NCI-H2196 treated with DMSO at 0.1 percent for 48 hours (cell line): ENCODE measurements at regions not wholly inside any gene's neighbourhood (a gene's known extent, or its start where the extent isn't known, plus 50 kb on each side); places are given as distances from the start of the nearest gene placed in this dataset.
"Not testable (repeated sequence)": the region's sequence is repeated elsewhere in the genome, so short reads cannot be mapped to it uniquely, and the experiment has no call there.

Experiments used
- DNase-seq: peaks from one replicate; lab custom pipeline; 2025; ENCODE audit not compliant: unreplicated experiment; lab: John Stamatoyannopoulos, UW

- not testable (repeated sequence) for DNase-seq
Observed at GRCh38 chr4:126546197-126546596, 1086.6 kb upstream of the INTU start.

DNA sequence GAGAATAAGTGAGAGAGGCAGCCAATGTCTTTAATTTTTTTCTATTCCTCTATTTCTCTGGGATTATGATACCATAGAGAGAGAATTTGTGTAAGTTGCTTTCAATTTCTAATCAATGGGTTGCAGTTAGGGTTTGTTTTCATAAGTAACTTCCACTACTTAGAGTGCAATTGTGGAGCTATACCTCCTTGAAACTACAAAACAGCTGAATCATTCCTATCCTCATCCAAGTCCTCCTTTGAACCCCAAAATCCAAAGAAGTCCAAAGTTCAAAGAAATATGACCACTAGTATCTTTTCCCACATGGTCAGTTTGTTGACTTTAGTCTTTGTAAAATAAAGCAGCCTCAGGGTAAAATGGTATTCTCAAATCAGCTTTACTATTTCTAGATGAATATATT, 1085.4 kb upstream of the INTU start:
- DNase-seq, result no peak

DNA sequence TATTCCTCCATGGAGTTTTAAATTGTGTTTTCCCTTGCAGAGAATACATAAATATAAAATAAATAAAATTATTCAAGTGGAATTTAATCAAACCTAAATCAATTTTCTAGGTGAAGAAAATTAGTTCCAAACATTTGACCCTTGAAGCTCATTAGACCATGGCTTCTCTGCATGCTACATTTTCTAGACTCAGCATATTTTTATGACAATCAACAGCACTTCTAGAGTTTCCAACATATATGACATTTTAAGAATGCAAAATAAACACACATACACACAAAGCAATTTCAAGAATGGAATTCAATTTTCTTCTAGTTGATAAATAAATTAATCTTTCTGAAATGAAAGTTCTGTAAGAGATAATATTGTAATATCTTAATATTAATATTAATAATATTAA, 1083.9 kb upstream of the INTU start:
- no peak for DNase-seq

DNA sequence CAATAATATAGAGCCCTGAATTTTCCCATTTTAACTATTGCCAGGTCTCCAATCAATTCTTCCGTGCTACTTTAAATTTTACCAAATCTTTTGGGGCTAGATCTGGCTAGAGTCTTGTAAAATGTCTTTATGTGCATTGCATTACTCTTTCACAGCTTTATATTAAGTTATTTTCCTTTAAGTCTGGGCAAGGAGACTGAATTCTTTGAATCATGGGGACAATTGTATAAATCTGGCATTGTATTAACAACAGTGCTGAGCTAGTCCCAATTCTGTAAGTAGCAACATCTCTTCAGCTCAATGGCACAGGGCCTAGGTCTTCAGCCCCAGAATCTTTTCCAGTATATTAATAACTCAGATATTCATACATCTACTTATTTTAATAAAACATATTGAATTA, 1080.4 kb upstream of the INTU start:
- no peak for DNase-seq

DNA sequence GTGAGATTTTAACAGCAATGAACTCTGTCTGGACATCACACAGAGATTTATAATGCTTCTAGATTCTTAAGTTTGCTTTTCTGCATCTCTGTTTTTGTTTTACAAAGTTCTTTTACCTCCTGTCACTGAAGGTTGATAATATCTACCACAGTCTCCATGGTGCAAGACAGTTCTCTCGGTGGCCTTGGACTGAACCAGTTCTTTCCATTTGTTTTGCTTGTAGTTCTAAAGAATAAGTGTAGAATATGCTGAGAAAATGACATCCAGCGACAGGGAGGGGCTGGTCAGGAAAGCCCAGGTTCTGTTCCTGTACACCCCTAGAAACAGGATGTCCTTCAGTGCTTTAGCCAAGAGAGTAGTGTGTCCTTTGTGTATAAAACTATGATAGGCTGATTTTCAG, 1079.5 kb upstream of the INTU start:
- no peak for DNase-seq

- no peak for DNase-seq
Observed at GRCh38 chr4:126558596-126558995, 1074.2 kb upstream of the INTU start.

- no peak for DNase-seq
Observed at GRCh38 chr4:126559961-126560360, 1072.8 kb upstream of the INTU start.

DNA sequence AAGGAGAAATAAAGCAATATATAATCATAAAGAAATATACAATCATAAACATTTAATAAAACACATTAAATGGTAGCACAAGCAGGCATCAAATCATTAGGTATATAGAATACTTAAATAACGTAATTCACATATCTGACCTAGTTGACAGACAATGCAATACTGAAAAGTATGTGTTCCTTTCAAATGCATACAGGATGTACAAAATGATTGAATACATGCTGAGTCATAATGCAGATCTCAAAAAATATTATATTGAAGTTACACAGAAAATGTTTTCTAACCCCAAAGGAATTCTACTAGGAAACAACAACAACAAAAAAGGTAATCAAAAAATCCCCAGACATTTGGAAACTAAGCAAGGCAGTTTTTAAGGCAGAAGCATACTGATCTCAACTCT, 1072.0 kb upstream of the INTU start:
- no peak for DNase-seq

DNA sequence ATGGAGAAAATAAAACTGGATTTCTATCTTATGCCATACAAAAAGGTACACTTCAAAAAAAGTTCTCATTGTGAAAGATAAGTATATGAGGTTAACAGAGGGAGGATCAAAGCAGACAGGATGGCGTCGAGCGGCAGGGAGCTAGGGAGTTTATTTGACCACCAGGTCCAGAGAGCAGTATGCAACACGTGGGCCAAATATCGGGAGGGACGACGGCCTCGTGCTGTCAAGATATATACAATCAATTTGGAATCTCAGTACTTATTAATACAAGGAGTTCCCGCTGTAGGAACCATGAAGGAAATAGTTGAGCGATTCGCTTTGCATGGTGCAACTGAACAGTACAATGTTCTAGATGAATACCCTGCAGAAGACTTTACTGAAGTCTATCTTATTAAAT, 1069.4 kb upstream of the INTU start:
- no peak for DNase-seq

- no peak for DNase-seq
Observed at GRCh38 chr4:126564283-126564854, 1068.4 kb upstream of the INTU start.

DNA sequence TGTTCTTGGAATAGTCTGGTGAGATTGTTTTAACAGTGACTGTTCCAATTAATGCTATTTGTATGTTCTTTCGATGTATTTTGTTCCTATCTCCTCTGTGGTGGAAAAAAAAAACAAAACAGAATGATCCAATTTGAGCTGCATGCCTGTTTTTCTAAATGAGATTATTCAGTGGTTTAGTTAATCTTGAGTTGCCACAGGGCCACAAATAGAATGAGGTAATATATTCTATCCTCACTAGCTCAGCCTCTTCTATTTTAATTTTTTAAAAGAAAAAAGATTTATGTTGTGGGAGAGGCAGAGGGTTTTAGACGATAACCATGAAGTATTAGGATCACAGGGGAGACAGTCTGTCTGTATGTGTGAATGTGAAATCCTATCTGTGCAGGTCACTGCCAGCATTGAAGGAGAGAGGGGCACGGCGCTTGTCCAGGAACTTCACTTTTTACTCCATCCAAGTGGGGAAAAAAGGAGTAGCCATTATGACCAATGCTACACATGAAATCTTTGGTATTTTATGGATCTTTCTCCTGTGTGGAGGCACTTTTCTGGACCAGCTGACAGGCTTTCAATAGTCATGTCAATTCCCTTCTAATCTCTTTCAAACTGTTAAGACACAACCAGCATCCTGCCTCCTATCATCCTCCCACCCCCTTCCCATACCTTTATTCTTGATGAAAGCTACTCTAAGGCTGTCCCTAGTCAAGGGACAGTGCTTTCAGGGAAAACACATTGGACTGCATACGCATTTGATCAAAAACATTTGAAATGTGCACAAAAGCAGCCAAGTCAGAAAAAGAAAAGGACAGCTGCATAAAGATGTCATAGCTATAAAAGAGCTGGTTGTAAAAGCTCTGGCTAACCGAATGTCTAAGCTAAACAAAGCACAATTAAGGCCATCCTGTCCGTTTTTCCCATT, 1063.8 kb upstream of the INTU start:
- DNase-seq, result no peak

DNA sequence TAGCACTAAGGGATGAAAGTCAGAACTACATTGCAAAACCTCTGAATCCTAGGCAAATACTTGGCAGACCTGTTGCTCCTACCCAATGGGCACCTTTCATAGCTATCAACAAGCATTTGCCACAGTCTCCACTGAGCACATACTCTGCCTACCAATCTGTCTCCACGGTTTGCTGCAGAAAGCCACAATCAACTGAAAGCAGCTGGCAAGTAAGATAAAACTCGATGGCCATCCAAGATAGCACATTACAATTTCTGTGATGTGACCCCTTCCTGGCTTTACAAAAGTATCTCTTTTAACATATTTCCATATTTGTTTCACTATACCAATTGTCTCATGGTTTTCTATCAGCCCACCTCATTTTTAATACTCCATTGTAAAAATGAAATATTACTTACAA, 1060.5 kb upstream of the INTU start:
- DNase-seq, result no peak

DNA sequence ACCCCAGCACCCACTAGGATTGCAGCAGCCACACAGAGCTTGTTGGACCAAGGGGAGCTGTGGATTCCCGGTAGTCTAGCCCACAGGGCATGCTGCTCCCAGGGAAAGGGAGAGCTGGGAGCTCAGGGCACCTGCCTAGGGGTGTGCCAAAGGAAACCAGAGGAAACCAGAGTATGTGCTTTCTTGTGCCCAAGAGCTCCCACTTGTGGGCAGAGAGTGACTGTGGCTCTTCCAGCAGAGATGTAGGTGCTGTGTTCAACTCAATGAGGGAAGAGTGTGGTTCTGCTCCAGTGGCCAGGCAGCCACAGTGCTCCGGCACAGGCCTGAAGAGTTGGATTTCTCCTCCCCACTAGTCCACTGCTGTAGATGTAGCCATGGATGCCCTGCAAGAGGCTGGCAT, 1050.0 kb upstream of the INTU start:
- no peak for DNase-seq

- no peak for DNase-seq
Observed at GRCh38 chr4:126583509-126583908, 1049.2 kb upstream of the INTU start.

DNA sequence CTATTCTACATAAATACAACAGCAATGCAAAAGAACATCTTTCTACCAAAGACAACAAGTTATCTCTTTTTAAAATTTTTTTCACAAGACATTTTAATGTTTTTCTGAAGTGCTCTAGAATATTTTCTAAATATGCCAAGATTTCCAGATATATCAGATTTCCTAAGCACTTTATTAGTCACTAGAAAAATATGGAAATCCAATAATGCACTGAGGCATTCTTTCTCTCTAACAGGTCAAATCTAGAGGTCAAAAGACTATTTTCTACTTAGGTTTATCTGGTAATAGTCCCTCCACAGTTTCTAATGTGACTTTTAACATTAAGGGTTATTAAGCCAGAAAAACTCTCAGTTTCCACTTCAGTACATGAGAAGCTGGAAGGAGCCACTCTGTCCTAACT, 1041.2 kb upstream of the INTU start:
- no peak for DNase-seq

GRCh38 chr4:126592088-126592487, 1040.7 kb upstream of the INTU start:
- no peak for DNase-seq

GRCh38 chr4:126593626-126594025, 1039.1 kb upstream of the INTU start:
- no peak for DNase-seq

GRCh38 chr4:126595643-126596042, 1037.1 kb upstream of the INTU start:
- DNase-seq, result no peak

DNA sequence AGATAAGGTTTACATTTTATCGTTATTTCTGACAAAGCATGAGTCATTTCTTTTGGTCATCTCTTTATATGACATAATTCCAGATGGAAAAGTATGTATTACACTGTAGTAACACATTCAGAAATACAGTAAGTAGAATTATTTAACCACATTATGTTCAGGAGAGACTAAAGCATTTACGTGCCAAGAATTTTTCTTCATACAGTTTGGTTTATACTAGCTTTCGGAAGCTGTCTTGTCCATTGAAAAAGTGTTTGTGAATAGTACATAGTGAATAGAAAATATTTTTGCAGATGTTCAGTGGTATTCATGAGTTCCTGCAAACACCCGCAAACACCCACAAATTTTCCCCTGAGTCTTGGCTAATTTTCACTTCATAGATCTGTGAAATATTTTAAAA, 1033.0 kb upstream of the INTU start:
- DNase-seq, result no peak

GRCh38 chr4:126603210-126603609, 1029.5 kb upstream of the INTU start:
- DNase-seq, result no peak

- no peak for DNase-seq
Observed at GRCh38 chr4:126603825-126604224, 1028.9 kb upstream of the INTU start.

DNA sequence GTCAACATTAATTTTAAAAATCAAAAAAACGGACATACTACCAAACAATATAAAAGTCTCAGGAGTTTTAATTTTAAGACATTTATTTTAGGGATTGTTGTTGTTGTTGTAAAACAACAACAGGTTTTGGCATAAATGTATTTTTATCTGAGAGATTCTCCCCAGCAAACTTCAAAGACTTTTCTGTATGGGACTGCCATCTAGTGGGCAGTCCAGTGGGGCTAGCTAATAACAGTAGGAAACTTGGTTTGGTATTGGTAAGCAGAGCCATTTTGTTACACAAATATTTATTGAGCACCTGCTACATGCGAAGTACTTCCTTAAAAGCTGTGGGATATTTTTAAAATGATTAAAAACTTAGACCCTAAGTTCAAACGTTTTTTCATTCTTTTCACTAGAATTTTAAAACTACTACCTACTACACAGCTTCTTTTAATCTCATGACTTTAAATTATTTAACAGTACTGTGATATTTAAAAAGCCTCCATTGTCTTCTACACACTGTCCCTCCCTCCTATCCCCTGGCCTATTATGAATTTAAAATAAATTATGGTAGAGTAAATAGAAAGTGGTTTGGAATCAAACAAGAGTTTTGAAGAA, 1028.4 kb upstream of the INTU start:
- DNase-seq, result no peak
